ENCODE measurements at regions not wholly inside any gene's neighbourhood (a gene's known extent, or its start where the extent isn't known, plus 50 kb on each side); places are given as distances from the start of the nearest gene placed in this dataset.

DNA sequence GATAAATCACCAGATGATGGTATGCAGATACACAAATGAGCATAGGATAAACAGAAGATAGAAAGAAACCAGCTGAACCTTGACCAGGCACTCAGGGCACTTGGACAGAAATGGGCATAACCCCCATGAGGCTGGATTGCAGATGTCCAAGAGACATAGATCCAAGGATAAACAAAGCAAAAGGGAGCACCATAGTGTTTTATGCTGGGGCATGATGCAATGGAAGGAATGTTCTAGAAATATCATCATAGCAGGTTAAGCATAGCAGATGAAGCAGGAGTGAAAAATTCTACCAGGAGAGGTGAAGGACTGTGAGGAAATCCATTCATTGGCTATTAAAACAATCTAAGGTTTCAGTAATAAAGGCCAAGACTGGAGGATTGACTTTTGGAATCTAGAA lies 70.5 kb upstream of the TES start:
- in situ Hi-C loops (cut with HindIII; ENCODE audit: low pct_unique_long_range_greater_than_20kb, low sequenced_read_pairs): no loop called here
- DNase-seq (ENCODE audit: low read depth): no peak

DNA sequence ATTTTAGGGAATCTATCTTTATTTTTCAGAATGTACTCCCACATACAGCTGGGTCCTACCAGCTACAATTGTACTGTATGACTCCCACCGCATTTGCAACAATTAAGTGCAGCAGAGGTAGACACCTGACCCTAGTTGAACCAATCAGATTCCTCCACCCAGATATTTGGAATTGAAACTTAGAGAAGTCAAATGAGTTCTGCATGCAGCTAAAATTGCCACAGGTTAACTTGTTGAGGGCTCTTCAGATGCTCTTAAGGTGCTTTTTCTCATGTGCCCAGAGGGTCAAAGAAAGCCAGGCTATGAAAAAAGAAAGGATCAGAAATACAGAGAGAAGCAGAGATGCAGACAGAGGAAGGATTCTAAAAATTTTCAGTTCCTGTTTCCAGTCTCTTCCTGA lies 68.0 kb upstream of the TES start:
- DNase-seq (ENCODE audit: low read depth): no peak
- in situ Hi-C loops (cut with HindIII; ENCODE audit: low pct_unique_long_range_greater_than_20kb, low sequenced_read_pairs): no loop called here

DNA sequence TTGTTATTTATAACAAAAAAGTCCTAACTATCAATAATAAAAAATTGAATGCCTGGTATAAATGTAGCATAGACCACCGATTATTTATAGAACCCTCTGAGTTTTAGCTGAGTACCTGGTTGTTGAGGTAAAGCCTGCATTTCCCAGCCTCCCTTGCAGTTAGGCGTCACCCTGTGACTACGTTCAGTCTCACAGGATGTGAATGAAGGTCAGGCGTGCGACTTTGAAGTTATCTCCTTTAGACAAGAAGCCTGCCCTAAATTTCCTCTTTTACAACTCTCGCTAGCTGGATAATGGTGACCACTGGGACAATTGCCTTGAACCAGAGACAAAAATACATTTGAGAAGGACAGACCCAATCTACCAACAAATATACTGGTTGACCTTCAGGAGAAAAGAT lies 67.5 kb upstream of the TES start:
- no peak for DNase-seq (ENCODE audit: low read depth)
- in situ Hi-C loops (cut with HindIII; ENCODE audit: low pct_unique_long_range_greater_than_20kb, low sequenced_read_pairs): no loop called here

DNA sequence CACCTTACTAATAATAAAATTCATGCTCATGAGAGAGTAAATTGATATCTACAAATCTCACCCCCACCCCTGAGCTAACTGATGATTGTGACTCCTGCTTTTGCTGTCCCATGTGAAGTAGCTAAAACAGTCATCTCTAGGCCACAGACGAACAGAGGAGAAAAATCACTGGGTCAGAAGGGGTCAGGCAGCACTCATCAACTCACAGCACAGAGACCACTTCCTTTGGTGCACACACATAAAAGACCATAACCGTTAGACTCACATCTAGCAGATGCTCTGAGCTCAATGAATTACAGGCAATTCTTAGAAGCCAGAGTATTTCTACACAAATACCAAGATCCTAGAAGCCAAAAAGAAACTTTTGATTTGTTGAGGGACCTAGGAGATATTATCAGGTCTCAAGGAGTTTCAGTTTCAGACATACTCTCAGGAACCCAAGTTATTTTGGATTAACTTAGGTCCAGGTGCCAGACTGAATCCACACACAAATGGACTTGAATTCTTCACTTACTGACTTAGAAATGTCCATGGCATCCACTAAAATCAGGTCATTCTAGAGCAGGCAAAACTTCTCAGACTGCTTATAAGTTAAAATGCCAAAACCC lies 65.0 kb upstream of the TES start:
- DNase-seq (ENCODE audit: low read depth): no peak
- in situ Hi-C loops (cut with HindIII; ENCODE audit: low pct_unique_long_range_greater_than_20kb, low sequenced_read_pairs): no loop called here

DNA sequence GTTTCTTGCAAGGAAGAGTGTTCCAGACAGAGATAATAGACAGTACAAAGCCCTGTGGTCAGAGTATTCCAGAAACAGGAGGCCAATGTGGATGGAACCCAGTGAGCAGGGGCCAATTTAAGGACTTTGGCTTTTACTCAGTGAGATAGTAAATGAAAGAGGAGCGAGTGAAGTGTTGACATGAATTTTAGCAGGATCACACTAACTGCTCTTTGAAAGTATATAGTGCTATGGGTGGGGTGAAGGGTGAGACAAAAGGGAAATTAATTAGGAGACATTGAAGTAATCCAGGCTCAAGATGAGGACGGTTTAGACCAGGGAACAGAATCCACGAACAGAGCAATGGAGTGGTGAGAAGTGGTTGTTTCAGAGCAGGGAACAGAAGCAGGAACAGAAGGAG lies 62.2 kb upstream of the TES start:
- in situ Hi-C loops (cut with HindIII; ENCODE audit: low pct_unique_long_range_greater_than_20kb, low sequenced_read_pairs): no loop called here
- DNase-seq (ENCODE audit: low read depth): no peak

DNA sequence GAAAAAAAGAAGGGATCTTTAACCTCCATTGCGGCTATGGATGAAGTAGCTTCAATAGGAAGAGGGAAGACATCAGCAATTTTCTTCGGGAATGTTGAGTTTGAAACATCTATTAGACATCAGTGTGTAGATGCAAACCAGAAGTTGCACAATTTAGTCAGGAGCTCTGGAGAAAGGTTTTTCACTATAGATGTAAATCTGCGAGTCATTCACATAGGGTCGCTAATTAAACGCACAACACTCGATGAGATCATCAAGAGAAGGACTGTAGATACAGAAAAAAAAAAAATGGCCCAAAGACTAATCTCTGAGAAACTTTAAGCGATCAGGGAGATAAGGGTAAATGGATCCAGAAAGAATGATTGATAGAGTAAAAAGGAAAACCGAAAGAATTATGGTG lies 61.7 kb upstream of the TES start:
- in situ Hi-C loops (cut with HindIII; ENCODE audit: low pct_unique_long_range_greater_than_20kb, low sequenced_read_pairs): no loop called here
- no peak for DNase-seq (ENCODE audit: low read depth)

DNA sequence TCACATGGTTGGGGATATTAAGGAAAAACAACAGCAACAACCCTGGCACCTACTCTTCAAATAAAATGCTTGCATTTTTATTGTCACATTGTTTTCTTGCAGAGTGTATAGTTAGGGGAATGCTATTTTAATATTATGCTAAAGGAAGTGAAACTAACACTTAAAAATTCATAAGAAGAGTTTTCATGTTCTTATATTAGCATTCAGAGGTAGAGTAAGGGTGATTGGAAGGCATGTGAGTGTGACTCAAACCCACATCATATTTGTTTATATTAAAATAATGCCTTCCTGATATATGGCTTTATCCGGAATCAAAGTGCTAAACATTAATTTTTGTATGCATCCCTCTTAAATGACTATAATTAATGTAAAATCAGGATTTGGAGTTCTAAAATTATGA lies 59.8 kb upstream of the TES start:
- DNase-seq (ENCODE audit: low read depth): no peak
- in situ Hi-C loops (cut with HindIII; ENCODE audit: low pct_unique_long_range_greater_than_20kb, low sequenced_read_pairs): no loop called here

DNA sequence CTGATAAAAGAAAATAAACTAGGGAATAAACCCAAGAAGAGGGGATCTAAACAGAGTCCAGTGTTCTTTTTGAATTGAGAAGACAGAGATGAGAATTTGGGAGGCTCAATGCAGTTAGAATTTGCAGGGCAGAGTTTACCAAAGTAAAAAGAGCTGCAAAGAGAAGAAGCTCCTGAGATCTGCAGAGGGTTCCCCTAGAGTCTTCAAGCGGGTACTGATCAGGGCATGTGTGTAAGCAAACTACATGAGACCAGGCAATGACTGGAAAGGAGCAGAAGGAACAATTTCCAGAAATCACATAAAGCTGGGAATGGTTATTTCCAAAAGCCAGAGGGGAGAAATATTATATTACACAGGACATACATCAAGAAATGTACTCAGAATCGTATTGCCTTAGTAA lies 58.1 kb upstream of the TES start:
- in situ Hi-C loops (cut with HindIII; ENCODE audit: low pct_unique_long_range_greater_than_20kb, low sequenced_read_pairs): no loop called here
- DNase-seq (ENCODE audit: low read depth): no peak

DNA sequence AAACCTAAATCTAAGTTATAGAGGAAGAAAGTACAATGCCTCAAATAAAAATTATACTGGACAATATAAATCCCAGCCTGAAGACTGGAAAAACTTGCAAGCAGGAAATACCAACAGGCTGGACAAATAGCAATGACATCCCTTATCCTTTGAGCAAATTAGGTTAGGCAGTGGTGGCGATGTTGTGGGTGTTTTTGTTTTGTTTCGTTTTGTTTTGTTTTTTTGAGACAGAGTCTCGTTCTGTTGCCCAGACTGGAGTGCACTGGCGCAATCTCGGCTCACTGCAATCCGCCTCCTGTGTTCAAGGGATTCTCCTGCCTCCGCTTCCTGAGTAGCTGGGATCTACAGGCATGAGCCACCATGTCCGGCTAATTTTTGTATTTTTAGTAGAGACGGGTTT lies 57.3 kb upstream of the TES start:
- DNase-seq (ENCODE audit: low read depth): no peak
- in situ Hi-C loops (cut with HindIII; ENCODE audit: low pct_unique_long_range_greater_than_20kb, low sequenced_read_pairs): no loop called here

DNA sequence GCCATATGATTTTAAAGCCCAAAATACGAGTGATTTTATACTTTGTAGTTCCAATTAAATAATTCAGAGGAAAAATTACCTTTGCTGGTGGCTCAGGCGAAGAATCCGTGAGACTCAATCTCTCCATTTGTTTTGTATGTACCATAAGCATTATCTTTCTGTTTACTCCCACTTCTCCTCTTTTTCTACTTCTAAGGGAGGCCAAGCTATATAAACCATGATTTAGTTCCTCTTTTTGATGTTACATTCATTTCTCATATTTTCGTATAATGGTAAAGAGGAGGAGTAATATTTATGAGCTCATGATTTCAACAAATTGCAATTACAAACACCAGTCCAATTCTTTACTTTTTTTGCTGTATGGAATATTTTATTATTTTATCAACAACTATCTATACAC lies 50.6 kb upstream of the TES start:
- no peak for DNase-seq (ENCODE audit: low read depth)
- in situ Hi-C loops (cut with HindIII; ENCODE audit: low pct_unique_long_range_greater_than_20kb, low sequenced_read_pairs): no loop called here
